Osteocyte (in vitro differentiated cells): ENCODE measurements at regions not wholly inside any gene's neighbourhood (a gene's known extent, or its start where the extent isn't known, plus 50 kb on each side); places are given as distances from the start of the nearest gene placed in this dataset.

Experiments
- DNase-seq: peaks from one replicate; pipeline ENCODE4 v3.0.0; 2021; ENCODE audit warnings: mixed read lengths; ENCODE audit not compliant: unreplicated experiment; ENCODE audit errors: extremely low spot score
- H3K27ac Mint-ChIP-seq: one replicate; pipeline ENCODE4 v1.8.0; 2021; ENCODE audit warnings: mild to moderate bottlenecking, mixed read lengths; ENCODE audit not compliant: unreplicated experiment
- H3K27me3 Mint-ChIP-seq: one replicate; pipeline ENCODE4 v1.8.0; 2021; ENCODE audit warnings: mixed read lengths; ENCODE audit not compliant: unreplicated experiment
- H3K36me3 Mint-ChIP-seq: one replicate; pipeline ENCODE4 v1.8.0; 2021; ENCODE audit warnings: mixed read lengths; ENCODE audit not compliant: unreplicated experiment
- H3K4me1 Mint-ChIP-seq: one replicate; pipeline ENCODE4 v1.8.0; 2021; ENCODE audit warnings: mixed read lengths; ENCODE audit not compliant: unreplicated experiment
- H3K4me3 Mint-ChIP-seq: one replicate; pipeline ENCODE4 v1.8.0; 2021; ENCODE audit warnings: mild to moderate bottlenecking, moderate library complexity, mixed read lengths; ENCODE audit not compliant: unreplicated experiment
- H3K9me3 Mint-ChIP-seq: one replicate; pipeline ENCODE4 v1.8.0; 2021; ENCODE audit warnings: mixed read lengths; ENCODE audit not compliant: unreplicated experiment
- CTCF ChIP-seq: fragments of 200-600 bp; sonication (generic); IDR thresholded peaks from 2 replicates; pipeline ENCODE4 v1.5.0; 2021; ENCODE audit warnings: antibody characterized with exemption, mild to moderate bottlenecking, moderate library complexity

- no peak for TF ChIP-seq CTCF
- H3K27ac Mint-ChIP-seq, result no peak overlapping the region
- peaks cover 13% of the 10 kb centered on the region for H3K27me3 Mint-ChIP-seq
- no peaks in the 10 kb centered on the region for H3K9me3 Mint-ChIP-seq
- no peaks in the 10 kb centered on the region for H3K36me3 Mint-ChIP-seq
- no peak for DNase-seq
- no peak overlapping the region for H3K4me3 Mint-ChIP-seq
- no peaks in the 10 kb centered on the region for H3K4me1 Mint-ChIP-seq
These were observed 207.7 kb upstream of the MAN1A1 start for GRCh38 chr6:119557239-119557638.

- Mint-ChIP-seq H3K27ac (no peak overlapping the region), H3K27me3 (peaks cover 18% of the 10 kb centered on the region), H3K9me3 (no peaks in the 10 kb centered on the region), H3K36me3 (no peaks in the 10 kb centered on the region), H3K4me3 (no peak overlapping the region), H3K4me1 (no peaks in the 10 kb centered on the region)
- no peak for DNase-seq
- TF ChIP-seq CTCF, result no peak
These were observed 202.5 kb upstream of the MAN1A1 start for GRCh38 chr6:119552021-119552420.

GRCh38 chr6:119547024-119547423 lies 197.5 kb upstream of the MAN1A1 start:
- DNase-seq, result no peak
- Mint-ChIP-seq H3K9me3 (no peaks in the 10 kb centered on the region), H3K27ac (no peak overlapping the region), H3K4me1 (peaks cover under 1% of the 10 kb centered on the region), H3K27me3 (peaks cover 32% of the 10 kb centered on the region), H3K36me3 (no peaks in the 10 kb centered on the region), H3K4me3 (no peak overlapping the region)
- TF ChIP-seq CTCF, result no peak

GRCh38 chr6:119545245-119545644 lies 195.7 kb upstream of the MAN1A1 start:
- H3K4me1 Mint-ChIP-seq, result peaks cover 13% of the 10 kb centered on the region
- TF ChIP-seq CTCF, result no peak

GRCh38 chr6:119544325-119545175 lies 195.0 kb upstream of the MAN1A1 start:
- DNase-seq, result no peak
- peaks cover 13% of the 10 kb centered on the region for H3K4me1 Mint-ChIP-seq
- no peak for TF ChIP-seq CTCF
- peaks cover 33% of the 10 kb centered on the region for H3K27me3 Mint-ChIP-seq
- no peaks in the 10 kb centered on the region for H3K9me3 Mint-ChIP-seq
- H3K4me3 Mint-ChIP-seq, result no peak overlapping the region
- no peak overlapping the region for H3K27ac Mint-ChIP-seq
- H3K36me3 Mint-ChIP-seq, result no peaks in the 10 kb centered on the region

More at GRCh38 chr6:119545245-119545644, 195.7 kb upstream of the MAN1A1 start:
- H3K9me3 Mint-ChIP-seq, result no peaks in the 10 kb centered on the region
- H3K36me3 Mint-ChIP-seq, result no peaks in the 10 kb centered on the region
- H3K27me3 Mint-ChIP-seq, result peaks cover 33% of the 10 kb centered on the region
- H3K4me3 Mint-ChIP-seq, result no peak overlapping the region
- no peak overlapping the region for H3K27ac Mint-ChIP-seq
- DNase-seq, result no peak
